ENCODE measurements at regions not wholly inside any gene's neighbourhood (a gene's known extent, or its start where the extent isn't known, plus 50 kb on each side); places are given as distances from the start of the nearest gene placed in this dataset.
"Not testable (repeated sequence)": the region's sequence is repeated elsewhere in the genome, so short reads cannot be mapped to it uniquely, and the experiment has no call there.

GRCh38 chr5:179461576-179461975, 88.8 kb upstream of the RUFY1 start:
- intact Hi-C loops (cut with DNase I) = no loop called here
- 90% methylated on average over 3 of the region's 3 CpGs for WGBS
- Histone ChIP-seq H3K4me1 (replicated peaks) (no peaks in the 10 kb centered on the region), H3K27me3 (replicated peaks; ENCODE audit: insufficient read depth) (no peaks in the 10 kb centered on the region), H3K4me3 (no peak overlapping the region), H3K27ac (no peak overlapping the region), H3K9me3 (no peaks in the 10 kb centered on the region), H3K36me3 (no peaks in the 10 kb centered on the region)
- no peak for DNase-seq (ENCODE audit: low spot score)
- TF ChIP-seq POLR2A (IDR thresholded peaks at IDR 0.05) (no peak), POLR2AphosphoS5 (IDR thresholded peaks at IDR 0.05) (no peak), CTCF (IDR thresholded peaks at IDR 0.05) (no peak)

DNA sequence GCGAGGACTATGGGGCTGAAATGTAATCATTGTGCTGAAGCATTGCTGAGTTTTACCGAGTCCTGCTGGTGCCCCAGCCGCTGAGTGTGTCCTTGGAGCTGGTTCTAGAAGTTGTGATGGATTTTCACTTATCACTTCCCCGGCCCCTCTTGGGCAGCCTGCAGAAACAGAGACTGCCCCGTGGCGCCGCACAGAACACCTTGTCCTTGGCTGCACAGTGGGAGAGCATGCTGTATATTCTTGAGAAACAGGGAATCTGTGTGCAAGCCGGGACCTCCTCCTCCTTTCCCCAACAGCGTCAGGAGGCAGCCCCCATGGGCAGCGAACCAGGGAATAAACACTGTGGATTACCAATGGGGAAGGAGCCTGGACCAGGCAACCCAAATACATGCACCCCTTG, 90.6 kb upstream of the RUFY1 start:
- WGBS = 39% methylated on average over 10 of the region's 10 CpGs
- intact Hi-C loops (cut with DNase I) = no loop called here
- H3K36me3 ChIP-seq = no peaks in the 10 kb centered on the region
- DNase-seq (ENCODE audit: low spot score) = no peak
- no peaks in the 10 kb centered on the region for H3K9me3 ChIP-seq
- no peaks in the 10 kb centered on the region for H3K4me1 ChIP-seq (replicated peaks)
- TF ChIP-seq POLR2A (IDR thresholded peaks at IDR 0.05) = no peak
- TF ChIP-seq POLR2AphosphoS5 (IDR thresholded peaks at IDR 0.05) = no peak
- TF ChIP-seq CTCF (IDR thresholded peaks at IDR 0.05) = no peak
- no peak overlapping the region for H3K4me3 ChIP-seq
- no peaks in the 10 kb centered on the region for H3K27me3 ChIP-seq (replicated peaks; ENCODE audit: insufficient read depth)
- no peak overlapping the region for H3K27ac ChIP-seq

DNA sequence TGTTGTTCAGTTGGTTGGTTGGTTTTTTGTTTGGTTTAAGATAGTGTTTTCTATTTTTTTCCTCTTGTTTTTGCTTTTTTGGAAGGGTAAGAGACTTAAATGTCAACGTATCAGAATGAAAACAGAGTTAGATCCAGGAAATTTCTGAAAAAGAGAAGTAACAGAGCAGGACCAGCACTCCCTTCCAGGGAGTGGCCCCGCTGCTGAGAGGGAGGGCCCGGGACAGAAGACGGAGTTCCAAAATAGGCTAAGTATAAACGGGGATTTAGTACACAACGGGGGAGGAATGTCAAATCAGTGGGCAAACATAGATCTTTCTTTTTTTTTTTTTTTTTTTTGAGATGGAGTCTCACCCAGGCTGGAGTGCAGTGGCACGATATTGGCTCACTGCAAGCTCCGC, 92.7 kb upstream of the RUFY1 start:
- Histone ChIP-seq H3K4me3 (no peak overlapping the region), H3K27me3 (replicated peaks; ENCODE audit: insufficient read depth) (no peaks in the 10 kb centered on the region), H3K4me1 (replicated peaks) (no peaks in the 10 kb centered on the region), H3K27ac (no peak overlapping the region), H3K36me3 (no peaks in the 10 kb centered on the region), H3K9me3 (no peaks in the 10 kb centered on the region)
- 89% methylated on average over 8 of the region's 8 CpGs for WGBS
- intact Hi-C loops (cut with DNase I) = no loop called here
- TF ChIP-seq POLR2AphosphoS5 (IDR thresholded peaks at IDR 0.05) (no peak), CTCF (IDR thresholded peaks at IDR 0.05) (no peak), POLR2A (IDR thresholded peaks at IDR 0.05) (no peak)
- no peak for DNase-seq (ENCODE audit: low spot score)

GRCh38 chr5:179456075-179456474, 94.3 kb upstream of the RUFY1 start:
- DNase-seq (ENCODE audit: low spot score); H3K4me1 ChIP-seq (replicated peaks); H3K27me3 ChIP-seq (replicated peaks; ENCODE audit: insufficient read depth); H3K9me3 ChIP-seq; H3K27ac ChIP-seq; H3K36me3 ChIP-seq; intact Hi-C loops (cut with DNase I); H3K4me3 ChIP-seq: not testable (repeated sequence)
- WGBS = 94% methylated on average over 15 of the region's 15 CpGs

- Histone ChIP-seq H3K4me1 (replicated peaks) (no peaks in the 10 kb centered on the region), H3K36me3 (no peaks in the 10 kb centered on the region), H3K27ac (no peak overlapping the region), H3K9me3 (no peaks in the 10 kb centered on the region), H3K27me3 (replicated peaks; ENCODE audit: insufficient read depth) (no peaks in the 10 kb centered on the region), H3K4me3 (no peak overlapping the region)
- TF ChIP-seq CTCF (IDR thresholded peaks at IDR 0.05) (no peak), POLR2A (IDR thresholded peaks at IDR 0.05) (no peak), POLR2AphosphoS5 (IDR thresholded peaks at IDR 0.05) (no peak)
- 86% methylated on average over 15 of the region's 15 CpGs for WGBS
- intact Hi-C loops (cut with DNase I) = no loop called here
- no peak for DNase-seq (ENCODE audit: low spot score)
Measured at GRCh38 chr5:179455320-179455719, 95.0 kb upstream of the RUFY1 start.

Data from prostate gland (tissue), 2 donors.